NCI-H128 (cell line): ENCODE measurements at regions not wholly inside any gene's neighbourhood (a gene's known extent, or its start where the extent isn't known, plus 50 kb on each side); places are given as distances from the start of the nearest gene placed in this dataset.

ENCODE experiments used
- DNase-seq: peaks from one replicate; lab custom pipeline; 2025; ENCODE audit not compliant: unreplicated experiment; lab: John Stamatoyannopoulos, UW

DNA sequence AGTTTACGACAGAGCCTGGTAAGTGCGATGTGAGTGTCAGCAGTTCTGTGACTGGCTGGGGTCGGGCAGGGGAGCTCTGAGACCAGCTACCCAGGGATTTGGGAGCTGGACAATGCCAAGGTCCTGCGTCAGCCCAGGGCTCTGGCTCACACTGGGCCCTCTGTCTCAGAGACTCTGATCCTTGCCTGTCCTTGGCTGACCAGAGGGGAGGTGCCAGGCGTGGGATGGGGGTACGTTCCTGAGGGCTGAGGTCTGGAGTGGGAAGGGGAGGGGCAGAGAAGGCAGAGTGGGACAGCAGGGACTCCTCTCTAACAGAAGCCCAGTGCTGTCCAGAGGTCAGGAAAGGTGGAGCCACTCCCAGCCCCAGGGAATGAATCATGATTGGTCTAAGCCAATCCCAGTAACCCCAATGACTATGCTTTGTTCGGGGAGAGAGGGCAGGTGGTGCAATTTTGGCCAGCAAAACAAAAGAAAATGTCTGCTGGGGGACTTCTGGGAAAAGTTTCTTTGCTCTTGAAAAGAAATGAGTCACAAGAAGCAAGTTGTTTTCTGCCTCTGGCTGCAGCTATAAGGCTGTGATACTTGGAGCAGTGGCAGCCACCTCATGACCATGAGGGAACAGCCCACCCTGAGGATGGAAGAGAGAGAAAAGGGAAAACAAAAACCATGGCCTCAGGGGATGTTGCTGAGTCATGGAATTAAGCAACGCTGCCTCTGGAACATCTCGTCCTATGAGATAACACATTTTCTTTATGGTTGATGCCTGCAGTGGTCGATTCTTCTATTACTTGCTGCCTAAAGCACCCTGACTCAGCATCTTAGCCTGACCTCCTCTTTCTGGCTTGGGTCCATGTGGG lies 108.3 kb downstream of the CHST1 start:
- no peak for DNase-seq

DNA sequence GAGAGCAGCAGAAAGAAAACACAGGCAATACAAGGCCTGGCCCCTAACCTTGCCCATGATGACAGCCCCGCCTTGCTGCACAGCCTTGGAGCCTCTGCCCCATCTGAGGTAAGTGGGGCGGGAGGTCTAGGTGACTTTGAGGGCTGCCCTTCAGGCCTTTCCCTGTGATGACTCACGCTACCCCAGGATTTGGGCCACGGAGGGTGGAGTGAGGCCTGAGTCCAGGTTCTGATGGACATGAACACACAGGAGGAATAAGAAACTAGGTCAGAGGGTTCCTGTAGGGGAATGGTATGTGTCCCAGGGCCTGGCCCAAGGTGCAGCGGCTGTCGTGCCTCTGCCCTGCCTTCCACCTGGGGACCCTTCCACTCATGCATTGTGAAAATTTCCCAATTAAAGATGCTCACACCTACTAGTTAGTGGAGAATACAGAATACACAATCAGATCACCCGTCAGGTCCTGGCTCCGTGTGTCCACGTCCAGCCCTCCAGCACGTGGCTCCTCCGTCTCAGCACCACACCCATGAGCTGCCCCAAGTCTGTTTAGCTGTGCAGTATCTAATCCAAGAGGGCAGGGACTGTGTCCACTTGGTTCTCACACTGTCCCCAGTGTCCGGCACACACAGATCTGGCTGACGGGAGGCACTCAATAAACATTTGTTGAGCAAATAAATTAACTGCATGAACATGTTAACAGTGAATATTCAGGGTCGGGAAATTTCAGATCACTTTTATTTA lies 111.0 kb downstream of the CHST1 start:
- no peak for DNase-seq

DNA sequence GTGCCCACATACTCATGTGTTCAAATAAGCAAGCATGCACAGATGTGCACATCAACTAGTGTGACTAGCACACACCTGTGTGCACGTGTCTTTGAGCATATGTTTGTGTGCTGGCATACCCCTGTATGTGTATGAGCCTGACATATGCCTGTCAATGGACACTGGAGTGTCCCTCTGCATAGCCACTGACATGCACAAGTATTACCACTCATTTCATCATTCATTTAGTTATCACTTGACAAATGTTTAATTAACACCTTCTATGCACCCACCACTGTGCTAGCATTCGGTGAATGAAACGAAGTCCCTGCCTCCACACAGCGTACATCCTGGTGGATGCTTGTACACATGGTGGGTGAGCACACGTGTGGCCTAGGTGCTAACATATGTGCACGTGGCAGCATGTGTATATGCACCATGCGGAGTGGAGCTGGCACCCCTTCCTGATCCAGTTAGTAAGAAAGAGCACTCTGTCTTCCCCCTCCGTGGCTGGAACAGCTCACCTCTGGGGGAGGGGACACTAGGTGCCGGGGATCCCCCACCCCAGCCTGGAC lies 112.0 kb downstream of the CHST1 start:
- DNase-seq = no peak

DNA sequence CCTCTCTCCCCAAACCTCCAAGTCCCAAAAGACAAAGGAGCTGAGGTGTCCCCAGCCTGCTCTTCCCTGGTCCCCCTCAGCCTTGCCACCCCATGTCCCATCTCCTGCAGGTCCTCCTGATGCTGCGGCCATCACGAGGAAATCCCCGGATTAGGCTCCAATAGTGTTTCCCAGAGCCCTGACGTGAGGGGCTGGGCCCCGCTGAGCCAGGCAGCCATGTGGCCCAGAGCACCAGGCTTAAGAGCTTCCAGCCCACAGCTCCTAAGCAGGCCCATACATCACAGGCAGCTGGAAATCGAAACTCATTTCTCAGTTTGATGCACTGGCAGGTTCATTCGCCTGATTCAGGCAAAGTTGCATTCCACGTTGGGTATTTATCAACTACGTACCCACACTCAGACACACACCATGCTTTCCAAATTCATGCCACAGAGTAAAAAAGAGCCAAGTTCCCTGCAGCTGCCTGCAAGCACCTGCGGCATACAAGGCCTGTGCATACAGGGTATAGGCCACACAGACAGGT lies 114.2 kb downstream of the CHST1 start:
- no peak for DNase-seq

DNA sequence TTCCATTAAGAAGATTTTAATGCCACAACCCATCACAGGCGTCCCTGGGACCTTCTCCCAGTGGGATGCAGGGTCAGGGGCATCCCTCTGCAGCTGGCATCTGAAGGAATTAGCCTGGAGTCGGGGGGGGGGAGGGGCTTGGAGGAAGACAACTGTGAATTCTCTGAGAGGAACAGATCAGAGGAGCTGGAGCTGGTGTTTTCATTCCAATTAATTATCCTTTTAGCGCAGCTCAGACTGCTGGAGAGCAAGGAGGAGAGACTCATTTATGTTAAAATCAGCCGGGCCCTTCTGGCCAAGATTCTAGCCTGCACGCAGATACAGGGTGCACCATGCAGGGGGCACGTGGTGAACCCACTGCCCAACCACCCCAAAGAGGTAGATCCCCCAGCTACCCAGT lies 116.2 kb downstream of the CHST1 start:
- no peak for DNase-seq

DNA sequence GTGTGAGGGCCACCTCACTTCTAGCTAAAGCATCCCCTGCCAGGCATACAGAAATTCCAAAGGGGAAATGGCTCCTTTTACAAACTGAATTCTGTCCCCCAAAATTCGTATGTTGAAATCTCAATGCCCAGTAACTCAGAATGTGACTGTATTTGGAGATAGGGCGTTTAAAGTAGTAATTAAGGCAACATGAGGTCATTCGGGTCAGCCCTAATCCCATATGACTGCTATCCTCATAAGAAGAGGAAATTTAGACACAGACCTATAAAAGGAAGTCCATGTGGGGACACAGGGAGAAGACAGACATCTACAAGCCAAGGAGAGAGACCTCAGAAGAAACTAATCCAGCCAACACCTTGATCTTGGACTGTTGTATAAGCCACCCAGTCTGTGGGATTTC lies 119.1 kb downstream of the CHST1 start:
- no peak for DNase-seq

DNA sequence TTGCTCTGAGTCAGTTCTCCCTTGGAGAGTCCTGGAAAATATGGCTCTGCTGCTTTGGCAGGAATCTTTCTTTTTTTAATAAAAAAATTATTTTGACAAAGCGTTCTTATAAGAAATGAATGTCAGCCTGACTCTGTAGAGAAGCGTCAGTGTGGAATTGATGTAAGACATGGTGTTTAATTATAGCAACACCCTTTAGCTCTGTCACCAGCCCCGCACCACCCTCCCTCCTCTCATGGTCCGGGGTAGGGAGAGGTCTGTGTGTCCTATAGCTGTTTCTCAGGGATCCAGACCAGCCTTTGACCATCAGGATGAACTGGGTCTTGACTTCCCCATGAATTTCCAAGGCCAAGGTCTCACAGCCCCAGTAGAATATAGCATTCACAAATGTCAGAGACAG lies 120.6 kb downstream of the CHST1 start:
- no peak for DNase-seq

DNA sequence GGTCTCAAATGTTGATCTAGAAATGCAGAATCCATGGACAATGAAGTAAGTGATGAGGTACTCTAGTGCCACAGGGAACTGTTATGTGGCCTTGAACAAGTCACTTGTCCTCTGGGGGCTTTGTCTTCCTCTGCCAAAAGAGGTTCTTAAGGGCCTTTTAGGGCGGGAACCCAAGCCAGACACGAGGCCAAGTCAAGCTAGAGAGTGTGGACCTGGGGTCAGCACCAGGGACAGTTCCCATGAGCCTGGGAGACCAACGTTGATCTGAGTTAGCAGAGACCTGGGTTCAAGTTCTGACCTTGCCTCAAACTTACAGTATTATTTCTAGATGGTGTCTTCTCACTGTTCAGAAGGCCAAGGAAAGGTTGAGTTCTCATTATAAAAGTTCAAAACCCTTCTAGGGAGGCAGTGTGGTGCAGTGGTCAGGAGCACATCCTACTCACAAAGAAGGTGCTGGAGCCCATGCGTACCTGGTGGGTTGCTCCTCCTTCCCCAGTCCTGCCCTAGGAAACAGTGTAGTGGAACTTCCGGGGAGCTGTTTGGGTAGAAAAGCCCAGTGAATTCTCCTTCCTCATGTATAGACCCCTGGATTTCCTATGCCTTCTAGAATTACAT lies 121.5 kb downstream of the CHST1 start:
- no peak for DNase-seq

DNA sequence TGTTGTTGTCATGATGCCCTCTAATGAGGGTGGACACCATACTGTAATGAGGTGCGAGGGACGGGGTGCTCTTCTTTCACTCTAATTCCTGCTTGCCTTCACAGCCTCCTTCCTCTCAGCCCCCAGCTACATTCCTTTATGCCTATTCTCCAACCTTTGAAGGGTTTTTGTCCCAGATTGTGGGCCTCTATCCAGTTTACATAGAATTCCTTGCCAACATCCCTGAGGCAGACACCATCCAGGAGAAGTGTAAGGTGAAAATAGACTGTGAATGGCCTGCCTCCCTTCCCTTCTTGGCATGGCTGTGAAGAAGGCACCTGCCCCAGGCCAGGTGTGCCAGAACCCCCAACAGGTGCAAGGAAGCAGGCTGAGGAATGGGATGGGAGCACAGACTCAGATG lies 122.3 kb downstream of the CHST1 start:
- no peak for DNase-seq

DNA sequence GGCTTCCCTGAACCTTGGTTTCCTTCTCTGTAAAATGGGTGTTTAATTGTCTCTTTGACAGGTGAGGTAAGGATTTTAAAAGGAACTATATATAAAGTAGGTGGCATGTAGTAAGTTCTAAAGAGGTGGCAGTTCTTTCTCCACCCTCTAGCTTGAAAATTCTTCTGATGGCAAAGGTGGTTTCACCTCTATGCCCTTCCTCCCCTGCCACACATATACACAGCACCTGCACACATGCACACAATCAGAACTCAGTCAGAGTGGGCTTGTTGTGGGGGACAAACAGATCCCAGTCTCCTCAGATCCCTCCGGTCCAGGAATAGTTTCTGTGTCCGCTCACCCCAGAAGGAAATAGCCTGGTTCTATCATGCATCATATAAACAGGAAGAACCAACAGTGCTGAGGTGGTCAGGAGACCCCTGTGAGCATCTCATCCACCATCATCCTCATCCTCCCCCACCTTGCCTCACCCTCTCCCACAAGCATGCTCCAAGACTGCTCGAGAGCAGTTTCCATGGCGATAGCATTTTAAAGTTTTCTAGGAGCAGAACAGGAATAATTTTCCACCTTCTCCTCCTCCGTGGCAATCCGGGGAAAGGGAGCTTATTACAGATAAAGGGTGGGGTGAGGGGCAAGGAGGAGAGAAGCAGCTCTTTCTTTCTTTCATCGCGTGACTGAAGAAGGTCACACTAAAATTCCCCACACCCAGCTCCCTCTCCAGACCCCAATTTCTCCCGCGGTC lies 123.6 kb downstream of the CHST1 start:
- DNase-seq = no peak

DNA sequence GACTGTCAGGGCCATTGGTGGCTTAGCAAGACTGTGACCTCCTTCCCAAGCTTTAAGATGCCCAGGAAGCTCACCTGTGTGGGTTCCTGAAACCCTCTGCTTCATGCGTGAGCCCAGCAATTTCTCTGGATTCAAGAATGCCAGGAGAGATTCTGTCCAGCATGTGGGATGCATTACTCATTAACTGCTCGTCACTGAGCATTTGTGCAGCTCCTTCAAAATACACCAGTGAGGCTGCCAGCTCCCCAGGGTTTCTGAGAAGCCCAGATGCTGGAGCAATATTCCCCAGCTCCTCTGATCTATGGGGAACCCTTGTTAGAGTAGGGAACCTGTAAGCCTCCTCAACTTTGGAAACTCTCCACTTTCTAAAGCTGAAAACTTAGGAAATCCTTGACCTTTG lies 126.5 kb downstream of the CHST1 start:
- no peak for DNase-seq

DNA sequence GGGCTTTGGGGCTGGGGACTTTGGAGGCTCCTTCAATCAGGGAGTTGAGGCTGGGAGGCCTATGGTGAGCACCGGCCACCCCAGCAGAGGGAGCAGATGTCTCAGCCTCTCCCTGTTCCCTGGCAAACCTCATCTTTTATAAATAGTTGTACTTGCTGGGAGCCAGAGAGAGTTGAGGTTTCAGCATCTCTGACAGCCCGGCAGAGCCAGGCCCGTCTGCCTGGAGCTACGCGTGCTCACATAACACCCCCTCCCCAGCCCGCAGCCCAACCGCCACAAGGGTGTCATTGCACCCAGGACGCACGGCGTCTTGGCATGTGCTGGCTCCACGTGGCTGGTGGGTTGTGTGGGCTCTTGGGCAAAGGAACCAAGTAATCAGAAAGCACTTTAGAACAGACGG lies 127.1 kb downstream of the CHST1 start:
- DNase-seq = no peak

DNA sequence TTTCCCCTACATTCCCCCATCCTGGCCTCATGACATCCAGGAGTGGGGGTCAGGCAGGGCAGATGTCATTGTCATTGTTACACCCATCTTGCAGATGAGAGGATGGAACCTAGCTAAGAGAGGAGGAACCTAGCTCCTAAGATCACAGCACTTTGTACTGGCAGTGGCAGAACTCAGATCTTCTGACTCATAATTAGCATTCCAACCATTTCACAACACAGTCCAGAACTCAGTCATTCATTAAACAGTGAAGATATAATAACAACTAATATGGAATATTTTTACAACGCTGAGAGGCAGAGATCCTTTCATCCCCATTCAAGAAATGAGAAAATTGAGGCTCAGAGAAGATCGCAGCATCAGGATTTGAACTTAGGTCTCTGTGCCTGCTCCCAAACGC lies 127.8 kb downstream of the CHST1 start:
- DNase-seq = no peak

DNA sequence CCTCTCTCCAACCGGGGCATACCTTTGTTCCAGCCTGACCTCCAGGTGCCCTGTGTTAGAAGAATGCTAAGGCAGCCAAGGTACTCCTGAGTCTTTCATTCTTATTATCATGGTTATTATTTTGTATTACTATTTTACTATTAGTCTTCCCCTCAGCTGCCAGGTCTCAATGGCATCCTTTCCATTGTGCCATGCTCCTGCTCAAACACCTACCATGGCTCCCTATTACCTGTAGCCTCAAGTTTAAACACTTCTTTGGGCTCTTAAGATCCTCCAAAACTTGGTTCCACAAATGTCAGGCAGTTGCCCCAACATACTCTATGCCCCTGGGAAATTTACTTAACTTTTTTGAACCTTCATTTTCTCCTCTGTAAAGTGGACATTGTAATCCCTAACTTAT lies 130.4 kb downstream of the CHST1 start:
- no peak for DNase-seq

DNA sequence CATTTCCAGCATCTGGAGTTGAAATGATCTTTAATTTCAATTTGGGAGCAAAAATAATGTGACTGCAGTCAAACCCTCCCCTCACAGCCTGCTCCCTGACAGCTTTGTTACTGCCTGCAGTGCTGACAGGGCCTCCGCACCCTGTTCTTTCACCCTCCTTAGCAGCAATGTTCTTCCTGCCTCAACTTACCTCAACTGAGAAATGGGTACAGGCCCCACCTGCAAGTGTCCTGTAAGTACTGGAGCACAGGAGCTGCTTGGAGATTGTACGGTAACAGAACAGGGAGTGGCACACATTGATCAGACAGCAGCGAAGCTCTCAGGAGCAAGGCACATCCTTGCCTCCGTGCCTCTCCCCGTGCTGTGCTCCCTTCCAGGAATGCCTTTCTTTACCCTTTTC lies 131.3 kb downstream of the CHST1 start:
- no peak for DNase-seq

DNA sequence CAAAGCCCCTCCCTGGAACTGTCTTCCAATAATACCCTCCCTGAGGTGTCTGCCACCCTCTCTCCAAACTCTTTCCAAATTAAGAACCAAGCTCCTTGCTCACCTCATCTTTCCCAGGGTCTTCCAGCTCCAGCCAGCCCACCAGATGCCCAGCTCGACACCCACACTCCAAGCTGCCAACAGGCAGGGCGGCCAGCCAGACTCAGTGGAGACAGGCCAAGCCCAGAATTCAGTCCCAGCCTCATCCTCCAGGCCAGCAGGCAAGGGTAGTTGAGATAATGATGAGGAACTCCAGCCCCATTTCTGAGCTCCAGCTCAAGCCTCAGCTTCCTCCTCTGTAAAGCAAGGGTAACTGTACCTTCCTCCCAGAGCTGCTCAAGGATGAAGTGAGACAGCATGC lies 132.9 kb downstream of the CHST1 start:
- DNase-seq = no peak

DNA sequence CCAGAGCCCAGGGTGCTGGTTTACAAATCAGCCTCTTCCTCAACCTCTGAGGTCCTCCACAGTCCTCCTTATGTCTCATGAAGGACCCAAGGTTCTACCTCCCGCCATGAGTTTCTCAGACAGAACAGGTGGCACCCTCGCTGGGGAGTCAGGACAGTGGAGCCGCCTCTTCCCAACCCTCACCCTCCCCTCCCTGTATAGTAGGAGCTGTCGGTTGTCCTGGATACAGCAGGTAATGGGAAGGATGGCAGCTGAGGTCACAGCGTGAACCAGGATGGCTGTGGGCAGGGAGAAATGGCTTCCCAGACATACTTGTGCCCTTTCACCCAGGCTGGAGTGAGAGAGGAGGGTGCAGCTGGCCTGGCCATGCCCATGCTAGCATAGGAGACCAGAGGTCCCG lies 134.6 kb downstream of the CHST1 start:
- DNase-seq = no peak

DNA sequence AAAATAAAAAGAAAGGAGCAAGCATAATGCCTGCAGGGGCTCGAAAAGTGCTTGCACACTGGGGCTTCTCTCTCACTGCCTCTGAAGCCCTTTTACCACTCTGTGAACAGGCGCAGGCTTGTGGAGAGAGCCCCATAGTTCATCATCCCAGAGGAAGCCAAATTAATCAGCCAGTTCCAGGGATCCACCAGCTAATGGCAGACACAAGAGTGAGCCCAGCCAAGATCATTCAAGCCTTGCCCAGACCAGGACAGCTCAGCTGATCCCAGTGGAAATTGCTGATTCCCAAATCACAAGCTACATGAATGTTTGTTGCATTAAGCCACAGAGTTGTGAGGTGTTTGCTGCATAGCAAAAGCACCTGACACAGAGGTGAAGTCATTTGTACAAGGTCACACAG lies 135.3 kb downstream of the CHST1 start:
- no peak for DNase-seq

DNA sequence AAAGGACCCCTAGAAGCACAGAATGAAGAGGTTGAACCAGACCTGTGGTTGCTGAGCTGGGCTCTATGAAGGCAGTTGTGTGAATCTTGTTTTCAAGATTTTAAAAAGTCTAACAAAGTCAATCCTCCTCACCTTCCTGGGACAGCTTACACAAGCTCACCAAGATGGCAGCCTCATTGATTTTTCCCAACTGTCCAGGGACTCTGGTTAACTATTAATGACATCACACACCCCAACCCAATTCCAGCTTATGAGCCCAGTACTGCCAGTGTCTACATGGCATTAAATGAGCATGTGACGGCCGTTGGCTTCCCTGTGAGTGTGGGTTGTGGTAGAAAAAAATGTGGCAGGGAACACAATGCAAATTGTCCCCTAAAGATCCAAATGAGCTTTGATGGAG lies 137.0 kb downstream of the CHST1 start:
- DNase-seq = no peak

DNA sequence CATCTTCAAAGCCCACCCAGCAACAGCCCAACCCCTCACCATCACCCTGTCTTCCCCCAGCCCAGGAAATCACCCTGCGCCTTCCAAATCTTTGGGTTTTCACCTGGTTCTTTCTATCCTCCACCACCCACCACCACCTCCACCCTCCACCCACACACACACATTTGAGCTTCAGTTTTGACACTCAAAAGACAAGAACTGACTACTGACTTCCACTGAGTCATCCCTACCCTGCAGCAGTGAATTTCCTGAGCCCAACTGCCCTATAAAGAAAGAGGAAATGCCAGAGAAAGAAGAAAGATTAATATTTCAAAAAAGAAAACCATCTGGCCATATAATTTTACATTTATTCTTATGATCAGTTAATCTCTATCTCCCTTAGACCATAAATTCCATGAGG lies 137.5 kb downstream of the CHST1 start:
- no peak for DNase-seq

DNA sequence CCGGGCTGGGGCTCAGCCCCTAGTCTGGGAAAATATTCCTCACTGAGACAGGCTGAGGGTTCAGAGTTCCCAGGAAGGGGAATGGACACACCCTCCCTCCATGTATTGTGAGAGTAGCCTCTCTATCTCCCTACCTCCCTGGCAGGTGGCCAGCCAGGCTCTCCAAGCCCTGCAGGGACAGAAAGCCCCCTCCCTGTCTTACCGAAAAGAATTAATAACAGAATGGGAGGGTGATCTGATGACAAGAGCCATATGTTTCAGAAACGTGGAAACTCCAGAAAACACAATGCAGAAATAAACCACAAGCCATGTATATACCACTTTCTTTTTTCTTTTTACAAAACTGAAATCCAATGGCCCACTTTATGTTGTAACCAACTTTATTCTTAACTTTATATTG lies 140.0 kb downstream of the CHST1 start:
- DNase-seq = no peak
